Ascending aorta (tissue), 2 donors: ENCODE measurements at regions not wholly inside any gene's neighbourhood (a gene's known extent, or its start where the extent isn't known, plus 50 kb on each side); places are given as distances from the start of the nearest gene placed in this dataset.

Source experiments
- DNase-seq, 2 donors: peaks; one replicate each; pipeline ENCODE4 v3.0.0-alpha.2; 2019; ENCODE audit warnings: low spot score in 2 of 2
- H3K27ac ChIP-seq, 2 donors: fragments of 200-600 bp; sonication (generic); one replicate each; pipeline ENCODE4 v1.5.1; 2016 to 2017; ENCODE audit warnings: mild to moderate bottlenecking in 1 of 2
- H3K27me3 ChIP-seq: fragments of 200-600 bp; sonication (generic); one replicate; pipeline ENCODE4 v1.5.1; 2017
- H3K36me3 ChIP-seq, 2 donors: fragments of 200-600 bp; sonication (generic); one replicate each; pipeline ENCODE4 v1.5.1; 2016
- H3K4me1 ChIP-seq, 2 donors: fragments of 200-600 bp; sonication (generic); one replicate each; pipeline ENCODE4 v1.5.1; 2016 to 2017; ENCODE audit warnings: mild to moderate bottlenecking in 1 of 2
- H3K4me3 ChIP-seq, 2 donors: fragments of 200-600 bp; sonication (generic); one replicate each; pipeline ENCODE4 v1.5.1; 2016 to 2017; ENCODE audit warnings: mild to moderate bottlenecking in 1 of 2
- H3K9me3 ChIP-seq, 2 donors: fragments of 200-600 bp; sonication (generic); one replicate each; pipeline ENCODE4 v1.5.1; 2016
- CTCF ChIP-seq, 3 experiments: fragments of 200-600 bp in 2 of 3; fragments of 450-650 bp in 1 of 3; sonication (generic) in 2 of 3; IDR thresholded peaks; one replicate each; pipeline ENCODE4 v1.5.1; 2016 to 2019; ENCODE audit warnings: antibody characterized with exemption in 3 of 3, mild to moderate bottlenecking in 1 of 3, moderate library complexity in 1 of 3
- intact Hi-C: fragments of 100-400 bp; cut with DNase I; formaldehyde crosslinking; loops from one replicate; pipeline ENCODE4 v1.15.1; 2023

DNA sequence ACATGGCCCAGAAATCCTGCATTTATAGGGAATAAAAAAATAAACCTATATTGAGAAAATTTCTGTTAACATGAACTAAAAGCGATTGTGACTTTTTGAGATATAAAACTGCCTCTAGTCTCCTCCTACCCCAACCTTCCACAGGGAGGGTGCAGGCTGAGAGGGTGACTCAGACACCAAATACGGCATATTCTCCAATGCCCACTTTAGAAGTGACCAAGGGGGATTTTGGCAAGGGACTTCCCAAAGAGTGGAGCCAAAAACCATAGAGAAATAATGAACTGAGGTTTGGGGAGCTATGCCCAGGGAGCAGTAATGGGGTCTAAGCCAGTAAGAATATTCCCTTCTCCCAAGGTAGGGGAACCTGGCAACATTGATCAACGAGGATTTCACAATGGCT is 124.9 kb upstream of the ZC3H12C start:
- TF ChIP-seq CTCF (IDR thresholded peaks at IDR 0.05) = no peak
- no peaks in the 10 kb centered on the region for H3K9me3 ChIP-seq
- no peak overlapping the region for H3K4me3 ChIP-seq
- no peaks in the 10 kb centered on the region for H3K27me3 ChIP-seq
- peaks cover 0 to 9% of the 10 kb centered on the region in 2 donors for H3K4me1 ChIP-seq
- no peaks in the 10 kb centered on the region for H3K36me3 ChIP-seq
- no peak overlapping the region for H3K27ac ChIP-seq
- intact Hi-C loops = no loop called here
- DNase-seq = no peak

DNA sequence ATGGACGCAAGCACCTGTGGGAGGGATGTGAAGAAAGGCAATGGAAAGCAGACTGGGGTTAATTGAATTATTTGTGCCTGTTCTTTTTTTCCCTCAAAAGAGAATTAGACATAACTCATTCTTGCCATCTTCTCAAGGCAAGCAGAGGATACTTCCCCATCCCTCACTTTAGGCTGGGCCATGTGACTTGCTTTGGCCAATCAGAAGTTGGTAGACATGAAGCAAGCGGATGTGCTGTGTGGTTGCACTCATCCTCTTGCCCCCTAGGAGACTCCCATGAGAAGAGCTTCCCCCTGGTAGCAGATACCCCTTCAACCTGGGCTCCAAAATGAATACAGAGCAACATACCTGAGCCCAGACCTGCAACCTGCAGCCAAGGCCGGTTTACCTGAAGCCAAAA is 124.4 kb upstream of the ZC3H12C start:
- intact Hi-C loops = no loop called here
- H3K4me3 ChIP-seq = no peak overlapping the region
- H3K36me3 ChIP-seq = no peaks in the 10 kb centered on the region
- no peaks in the 10 kb centered on the region for H3K27me3 ChIP-seq
- peaks cover 0 to 9% of the 10 kb centered on the region in 2 donors for H3K4me1 ChIP-seq
- no peak for DNase-seq
- no peak for TF ChIP-seq CTCF (IDR thresholded peaks at IDR 0.05)
- no peak overlapping the region for H3K27ac ChIP-seq
- no peaks in the 10 kb centered on the region for H3K9me3 ChIP-seq

- intact Hi-C loops = no loop called here
- no peaks in the 10 kb centered on the region for H3K9me3 ChIP-seq
- no peak for TF ChIP-seq CTCF (IDR thresholded peaks at IDR 0.05)
- H3K27me3 ChIP-seq = no peaks in the 10 kb centered on the region
- H3K4me1 ChIP-seq = peaks cover 0 to 9% of the 10 kb centered on the region in 2 donors
- no peak for DNase-seq
- no peak overlapping the region for H3K27ac ChIP-seq
- no peak overlapping the region for H3K4me3 ChIP-seq
- H3K36me3 ChIP-seq = no peaks in the 10 kb centered on the region
Measured at GRCh38 chr11:109970516-109971183, 122.5 kb upstream of the ZC3H12C start.

GRCh38 chr11:109971184-109971523 is 122.0 kb upstream of the ZC3H12C start:
- DNase-seq = no peak
- Histone ChIP-seq H3K27me3 (no peaks in the 10 kb centered on the region), H3K4me1 (peaks cover 0 to 9% of the 10 kb centered on the region in 2 donors), H3K9me3 (no peaks in the 10 kb centered on the region), H3K36me3 (no peaks in the 10 kb centered on the region), H3K27ac (no peak overlapping the region), H3K4me3 (no peak overlapping the region)
- TF ChIP-seq CTCF (IDR thresholded peaks at IDR 0.05) = no peak
- intact Hi-C loops = no loop called here

DNA sequence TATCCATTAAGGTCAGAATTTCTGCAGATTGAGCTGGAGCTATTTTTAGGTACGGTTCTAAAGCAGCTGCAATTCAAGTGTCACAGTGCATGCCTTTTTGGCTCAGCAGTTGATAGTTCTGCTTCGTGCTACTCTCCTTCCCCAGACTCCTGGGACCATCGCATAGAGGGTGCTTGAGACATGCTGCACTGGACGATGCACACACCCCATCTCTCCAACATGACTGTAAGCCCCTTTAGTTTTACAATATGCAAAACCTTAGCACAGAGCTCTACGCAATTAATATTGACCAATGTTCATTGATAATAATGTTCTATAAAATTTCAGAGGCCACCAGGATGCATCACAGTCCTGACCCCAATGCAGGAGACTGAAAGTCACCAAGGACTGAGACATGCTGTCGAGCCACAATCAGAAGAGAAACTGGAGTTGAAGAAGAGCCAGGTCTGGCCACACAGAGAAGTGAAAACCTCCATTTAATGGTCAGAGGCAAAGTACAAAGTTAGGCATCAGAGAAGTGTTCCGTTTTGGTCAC is 120.9 kb upstream of the ZC3H12C start:
- peaks cover 0 to 9% of the 10 kb centered on the region in 2 donors for H3K4me1 ChIP-seq
- H3K36me3 ChIP-seq = no peaks in the 10 kb centered on the region
- no peak overlapping the region for H3K4me3 ChIP-seq
- no peaks in the 10 kb centered on the region for H3K9me3 ChIP-seq
- no peaks in the 10 kb centered on the region for H3K27me3 ChIP-seq
- no peak overlapping the region for H3K27ac ChIP-seq
- TF ChIP-seq CTCF (IDR thresholded peaks at IDR 0.05) = no peak
- no peak for DNase-seq
- intact Hi-C loops = no loop called here

- peaks cover 0 to 9% of the 10 kb centered on the region in 2 donors for H3K4me1 ChIP-seq
- no peaks in the 10 kb centered on the region for H3K27me3 ChIP-seq
- H3K27ac ChIP-seq = no peak overlapping the region
- H3K9me3 ChIP-seq = no peaks in the 10 kb centered on the region
- no peak for TF ChIP-seq CTCF (IDR thresholded peaks at IDR 0.05)
- DNase-seq = no peak
- no peaks in the 10 kb centered on the region for H3K36me3 ChIP-seq
- intact Hi-C loops = no loop called here
- no peak overlapping the region for H3K4me3 ChIP-seq
Measured at GRCh38 chr11:109972939-109973338, 120.3 kb upstream of the ZC3H12C start.
